BJ (cell line): ENCODE measurements at regions not wholly inside any gene's neighbourhood (a gene's known extent, or its start where the extent isn't known, plus 50 kb on each side); places are given as distances from the start of the nearest gene placed in this dataset.

Experiments
- CTCF ChIA-PET: fragments of 350-600 bp; formaldehyde crosslinking; extraction: SDS; loops from one replicate; lab custom pipeline; 2021; ENCODE audit warnings: antibody characterized with exemption, inconsistent platforms; lab: Yijun Ruan, JAX
- POLR2A ChIA-PET: fragments of 300-600 bp; sonication (Branson Sonifier 250); formaldehyde crosslinking; extraction: SDS; loops from one replicate; lab custom pipeline; 2021; ENCODE audit warnings: antibody characterized with exemption; lab: Charles Lee
- DNase-seq: peaks from one replicate; pipeline ENCODE4 v3.0.0-alpha.2; 2011; ENCODE audit warnings: low read depth
- H3K27me3 ChIP-seq: 2 replicates; pipeline ENCODE4 v1.6.0; 2011; ENCODE audit warnings: low read length; ENCODE audit not compliant: control insufficient read depth, insufficient read depth
- H3K36me3 ChIP-seq: 2 replicates; pipeline ENCODE4 v1.5.1; 2011; ENCODE audit warnings: low read length; ENCODE audit not compliant: control insufficient read depth, insufficient read depth
- H3K4me3 ChIP-seq: 2 replicates; pipeline ENCODE4 v1.5.1; 2011; ENCODE audit warnings: low read depth, mild to moderate bottlenecking, control low read depth, low read length
- CTCF ChIP-seq: IDR thresholded peaks from 2 replicates; pipeline ENCODE4 v1.5.1; 2011; ENCODE audit warnings: low read depth, mild to moderate bottlenecking, control low read depth, inconsistent platforms, low read length, moderate library complexity; ENCODE audit not compliant: insufficient read depth

- CTCF ChIA-PET = interaction anchor here (1.1 kb wide), 1 partner anchor 187 kb away, joined by 3 read pairs; no protein-coding TSS in a partner anchor
- POLR2A ChIA-PET = no interaction called here
- Histone ChIP-seq H3K4me3 (no peak overlapping the region), H3K36me3 (no peaks in the 10 kb centered on the region), H3K27me3 (peaks cover 4% of the 10 kb centered on the region)
- no peak for DNase-seq
- no peak for TF ChIP-seq CTCF
These were observed 208.2 kb downstream of the MN1 start for GRCh38 chr22:27593378-27593777.

- no peak for DNase-seq
- no peak for TF ChIP-seq CTCF
- Histone ChIP-seq H3K36me3 (no peaks in the 10 kb centered on the region), H3K4me3 (no peak overlapping the region), H3K27me3 (peaks cover 4% of the 10 kb centered on the region)
- CTCF ChIA-PET = interaction anchor here (1.1 kb wide), 1 partner anchor 188 kb away, joined by 3 read pairs; no protein-coding TSS in a partner anchor
- POLR2A ChIA-PET = no interaction called here
These were observed 207.5 kb downstream of the MN1 start for GRCh38 chr22:27594020-27594419.

GRCh38 chr22:27594474-27595134 lies 207.0 kb downstream of the MN1 start:
- CTCF ChIA-PET = interaction anchor here (0.9 to 1.3 kb wide), 3 partner anchors 9 to 189 kb away, joined by 3 to 4 read pairs (median 4); no protein-coding TSS in a partner anchor
- peaks cover 4% of the 10 kb centered on the region for H3K27me3 ChIP-seq
- H3K4me3 ChIP-seq = no peak overlapping the region
- DNase-seq = no peak
- POLR2A ChIA-PET = no interaction called here
- no peaks in the 10 kb centered on the region for H3K36me3 ChIP-seq
- no peak for TF ChIP-seq CTCF

GRCh38 chr22:27596133-27596870 lies 205.3 kb downstream of the MN1 start:
- TF ChIP-seq CTCF = no peak
- H3K4me3 ChIP-seq = no peak overlapping the region
- POLR2A ChIA-PET = no interaction called here
- no peaks in the 10 kb centered on the region for H3K36me3 ChIP-seq
- DNase-seq = no peak
- CTCF ChIA-PET = no interaction called here
- peaks cover 2% of the 10 kb centered on the region for H3K27me3 ChIP-seq

GRCh38 chr22:27597703-27598444 lies 203.7 kb downstream of the MN1 start:
- no peak overlapping the region for H3K4me3 ChIP-seq
- ChIA-PET POLR2A (no interaction called here), CTCF (interaction anchor here (0.6 kb wide), 2 partner anchors 122 to 224 kb away, joined by 3 read pairs; no protein-coding TSS in a partner anchor)
- H3K36me3 ChIP-seq = no peaks in the 10 kb centered on the region
- TF ChIP-seq CTCF = peak; percentile 10; the same call in 1 of the 2 replicates
- DNase-seq = no peak
- peaks cover 2% of the 10 kb centered on the region; the same call in 1 of the 2 replicates for H3K27me3 ChIP-seq
